Skeletal muscle cell (primary cell): ENCODE measurements at regions not wholly inside any gene's neighbourhood (a gene's known extent, or its start where the extent isn't known, plus 50 kb on each side); places are given as distances from the start of the nearest gene placed in this dataset.

ENCODE experiments used
- DNase-seq: peaks from one replicate; pipeline ENCODE4 v3.0.0-alpha.2; 2010; ENCODE audit warnings: low read depth
- H3K4me3 ChIP-seq: 2 replicates; pipeline ENCODE4 v1.5.1; 2011; ENCODE audit warnings: low read depth, mild to moderate bottlenecking, control low read depth, low read length, moderate library complexity

GRCh38 chr16:74101379-74102137, 195.1 kb upstream of the PSMD7 start:
- H3K4me3 ChIP-seq, result no peak overlapping the region
- DNase-seq, result no peak

DNA sequence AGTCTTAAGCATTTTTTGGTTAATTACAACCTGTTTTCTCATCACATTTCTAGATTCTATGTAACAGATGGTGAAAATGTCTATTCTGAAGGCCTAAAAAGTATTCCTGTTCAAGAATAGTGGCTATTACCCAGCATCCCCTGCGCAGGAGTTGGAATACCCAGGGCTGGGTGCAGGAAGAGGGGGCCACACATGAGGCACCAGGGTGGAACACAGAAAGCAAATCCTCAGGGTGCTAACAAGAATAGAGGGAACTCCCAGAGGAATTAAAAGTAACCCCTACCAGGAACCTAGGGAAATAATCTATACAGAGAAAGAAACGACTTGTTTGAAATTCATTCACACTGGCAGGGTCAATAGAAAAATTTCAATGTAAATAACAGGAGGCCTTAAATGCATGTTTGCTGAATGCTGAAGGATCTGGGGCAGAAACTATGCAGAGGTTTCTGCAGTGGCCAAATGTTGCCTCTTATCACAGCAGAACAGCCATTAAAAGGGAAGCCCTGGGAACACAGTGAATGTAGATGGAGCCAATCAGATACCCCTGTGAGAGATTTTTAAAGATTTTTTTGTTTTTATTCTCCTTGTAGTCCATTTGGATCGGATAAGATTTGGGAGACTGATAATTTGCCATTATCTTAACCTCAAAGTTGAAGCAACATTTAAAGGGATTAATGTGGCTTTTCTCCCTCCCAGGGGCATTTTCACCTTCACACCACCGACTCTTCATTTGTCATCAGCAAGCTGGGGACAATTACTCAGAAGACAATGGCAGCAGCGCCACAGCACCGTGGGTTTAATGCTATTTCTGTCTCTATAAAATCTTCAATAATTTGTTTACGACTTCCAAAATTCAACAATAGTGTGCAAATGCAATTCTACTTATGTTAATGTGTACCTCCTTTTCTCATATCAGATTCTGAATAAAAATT, 196.0 kb upstream of the PSMD7 start:
- DNase-seq, result no peak
- no peak overlapping the region for H3K4me3 ChIP-seq

- no peak overlapping the region for H3K4me3 ChIP-seq
- DNase-seq, result no peak
These were observed 197.1 kb upstream of the PSMD7 start for GRCh38 chr16:74099530-74099929.

DNA sequence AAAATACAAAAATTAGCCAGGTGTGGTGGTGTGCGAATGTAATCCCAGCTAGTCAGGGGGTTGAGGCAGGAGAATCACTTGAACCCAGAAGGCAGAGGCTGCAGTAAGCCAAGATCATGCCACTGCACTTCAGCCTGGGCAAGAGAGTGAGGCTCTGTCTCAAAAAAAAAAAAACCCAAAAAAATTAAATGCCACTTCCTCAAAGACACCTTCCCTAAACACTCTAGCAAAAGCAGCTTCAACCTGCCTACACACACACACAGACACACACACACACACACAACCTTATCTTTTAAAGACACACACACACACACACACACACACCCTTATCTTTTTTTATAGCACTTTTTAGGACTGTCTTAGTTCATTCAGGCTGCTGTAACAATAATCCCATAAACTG, 201.7 kb upstream of the PSMD7 start:
- DNase-seq, result no peak
- no peak overlapping the region for H3K4me3 ChIP-seq

GRCh38 chr16:74094514-74094913, 202.1 kb upstream of the PSMD7 start:
- DNase-seq, result no peak
- H3K4me3 ChIP-seq, result no peak overlapping the region

DNA sequence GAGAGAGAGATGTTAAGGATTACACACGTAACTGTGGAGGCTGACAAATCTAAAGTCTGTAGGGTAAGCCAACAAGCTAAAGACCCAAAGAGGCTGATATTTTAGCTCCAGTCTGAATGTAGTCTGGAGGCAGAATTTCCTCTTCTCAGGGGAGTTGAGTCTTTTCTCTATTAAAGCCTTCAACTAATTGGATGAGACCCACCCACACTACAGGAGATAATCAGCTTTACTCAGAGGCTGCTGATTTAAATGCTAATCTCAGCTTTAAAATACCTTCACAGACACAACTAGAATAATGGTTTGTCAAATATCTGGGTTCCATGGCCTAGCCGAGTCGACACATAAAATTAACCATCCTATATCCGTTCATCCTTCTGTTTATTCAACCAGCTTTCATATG, 204.3 kb upstream of the PSMD7 start:
- H3K4me3 ChIP-seq, result no peak overlapping the region
- no peak for DNase-seq

GRCh38 chr16:74090871-74091270, 205.7 kb upstream of the PSMD7 start:
- no peak overlapping the region for H3K4me3 ChIP-seq
- no peak for DNase-seq

DNA sequence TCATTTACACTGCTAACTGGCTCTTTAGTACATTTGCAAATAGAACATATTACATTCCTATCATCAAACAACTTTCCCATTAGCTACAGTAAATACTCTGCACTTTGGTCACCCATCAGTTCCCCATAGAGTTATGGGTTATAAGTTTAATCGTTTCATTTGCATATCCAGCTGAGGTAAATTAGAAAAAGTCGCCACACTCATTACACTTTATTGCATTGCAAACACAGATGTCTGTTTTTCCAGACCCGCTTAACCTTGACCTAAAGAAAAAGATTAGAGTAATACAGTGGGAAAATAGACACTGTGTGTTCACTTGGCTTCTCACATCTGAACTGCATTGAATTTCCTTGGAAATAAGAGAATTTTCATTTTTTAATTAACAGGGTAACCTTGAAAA, 213.1 kb upstream of the PSMD7 start:
- no peak overlapping the region for H3K4me3 ChIP-seq
- no peak for DNase-seq

- H3K4me3 ChIP-seq, result no peak overlapping the region
- no peak for DNase-seq
These were observed 216.3 kb upstream of the PSMD7 start for GRCh38 chr16:74080311-74080710.

- H3K4me3 ChIP-seq, result no peak overlapping the region
- no peak for DNase-seq
These were observed 217.4 kb upstream of the PSMD7 start for GRCh38 chr16:74079232-74079586.

GRCh38 chr16:74078511-74079231, 217.9 kb upstream of the PSMD7 start:
- no peak for DNase-seq
- no peak overlapping the region for H3K4me3 ChIP-seq

GRCh38 chr16:74076568-74076967, 220.0 kb upstream of the PSMD7 start:
- DNase-seq, result no peak
- H3K4me3 ChIP-seq, result no peak overlapping the region

DNA sequence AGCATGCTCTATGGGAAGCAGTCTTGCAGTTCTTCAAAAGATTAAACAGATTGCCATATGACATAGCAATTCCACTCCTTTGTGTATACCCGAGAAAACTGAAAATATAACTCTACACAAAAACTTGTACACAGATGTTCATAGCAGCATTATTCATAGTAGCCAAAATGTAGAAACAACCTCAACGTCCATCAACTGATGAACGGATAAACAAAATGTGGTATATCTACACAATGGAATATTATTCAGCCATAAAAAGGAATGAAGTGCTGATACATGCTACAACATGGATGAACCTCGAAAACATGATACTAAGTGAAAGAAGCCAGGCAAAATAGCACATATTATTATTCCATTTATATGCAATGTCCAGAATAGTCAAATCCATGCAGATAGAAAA, 221.2 kb upstream of the PSMD7 start:
- H3K4me3 ChIP-seq, result no peak overlapping the region
- DNase-seq, result no peak

DNA sequence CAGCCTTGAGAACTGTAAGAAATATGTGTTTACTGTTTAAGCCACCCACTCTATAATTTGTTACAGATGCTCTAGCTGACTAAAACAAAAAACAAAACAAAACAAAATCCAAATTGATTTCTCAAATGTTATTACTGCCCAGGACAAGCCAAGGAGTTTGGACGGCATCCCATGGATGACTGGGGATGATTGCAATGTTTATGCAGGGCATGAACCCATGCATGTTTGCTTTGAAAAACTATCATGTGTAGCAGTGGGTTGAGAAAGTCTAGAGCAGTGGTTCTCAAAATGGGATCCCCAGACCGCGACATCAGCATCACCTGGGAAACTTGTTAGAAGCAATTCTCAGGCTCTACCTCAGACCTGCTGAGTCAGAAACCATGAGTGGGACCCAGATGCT, 223.2 kb upstream of the PSMD7 start:
- DNase-seq, result no peak
- H3K4me3 ChIP-seq, result no peak overlapping the region

DNA sequence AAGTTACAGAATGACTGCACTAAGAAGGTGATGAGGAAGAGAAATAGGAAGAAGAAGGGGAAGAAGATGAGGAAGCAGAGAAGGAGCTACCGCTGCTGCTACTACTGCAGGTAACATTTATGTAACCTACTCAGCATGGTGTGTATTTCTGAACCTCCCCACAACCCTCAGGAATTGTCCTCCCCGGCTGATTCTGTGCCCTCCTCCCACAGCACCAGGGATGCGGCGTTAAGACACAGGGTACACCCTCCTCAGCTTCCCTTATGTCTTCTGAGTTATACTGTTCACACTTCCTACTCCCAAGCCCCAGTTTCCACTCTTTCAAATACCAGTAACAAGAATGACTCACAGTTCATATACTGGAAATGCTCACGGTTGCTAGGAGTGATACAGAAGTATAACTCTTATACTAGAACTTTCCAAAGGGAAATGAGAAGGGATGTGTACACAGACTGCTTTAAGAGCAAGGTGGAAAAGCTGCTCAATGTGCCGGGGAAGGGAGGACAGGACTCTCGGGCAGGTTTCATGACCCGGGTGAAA, 224.5 kb upstream of the PSMD7 start:
- no peak overlapping the region for H3K4me3 ChIP-seq
- DNase-seq, result no peak

DNA sequence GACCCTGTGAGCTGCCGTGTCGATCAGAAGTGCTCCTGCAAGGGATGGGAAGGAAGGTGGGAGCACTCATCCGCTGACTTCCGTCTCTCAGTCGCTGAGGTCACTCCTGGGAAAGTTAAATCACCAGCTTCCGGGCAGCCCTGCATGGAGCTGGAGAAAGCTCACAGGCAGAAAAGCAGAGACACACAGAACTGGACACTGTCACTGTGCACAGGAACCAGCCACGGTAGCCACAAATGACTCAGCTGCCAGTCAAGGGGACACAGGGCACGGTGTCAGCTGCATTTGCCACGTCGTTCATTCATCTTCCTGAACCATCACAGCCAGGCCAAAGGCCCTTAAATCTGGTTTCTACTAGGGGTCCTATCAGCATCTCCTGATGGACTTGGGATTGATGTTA, 226.4 kb upstream of the PSMD7 start:
- DNase-seq, result no peak
- H3K4me3 ChIP-seq, result no peak overlapping the region

GRCh38 chr16:74064120-74064735, 232.4 kb upstream of the PSMD7 start:
- no peak overlapping the region for H3K4me3 ChIP-seq
- no peak for DNase-seq

- DNase-seq, result no peak
- no peak overlapping the region for H3K4me3 ChIP-seq
These were observed 242.8 kb upstream of the PSMD7 start for GRCh38 chr16:74053826-74054225.

DNA sequence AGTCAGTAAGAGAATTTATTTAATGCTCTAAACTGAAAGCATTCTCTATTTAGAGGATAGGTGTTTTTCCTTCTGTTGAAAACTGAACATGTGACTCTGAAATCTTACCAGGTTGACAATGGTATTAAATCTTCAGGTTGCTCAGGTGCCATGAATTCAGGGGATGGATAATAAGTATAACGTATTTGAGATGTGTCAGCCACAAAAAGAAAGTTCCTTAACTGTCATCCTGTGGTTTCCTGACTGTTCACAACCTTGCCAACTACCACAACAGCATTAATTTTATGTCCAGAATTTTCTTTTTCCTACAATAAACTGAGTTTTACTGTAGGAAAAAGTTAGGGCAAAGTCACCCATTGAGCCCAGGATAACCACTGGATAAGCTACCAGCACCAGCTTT, 243.3 kb upstream of the PSMD7 start:
- DNase-seq, result no peak
- H3K4me3 ChIP-seq, result no peak overlapping the region

DNA sequence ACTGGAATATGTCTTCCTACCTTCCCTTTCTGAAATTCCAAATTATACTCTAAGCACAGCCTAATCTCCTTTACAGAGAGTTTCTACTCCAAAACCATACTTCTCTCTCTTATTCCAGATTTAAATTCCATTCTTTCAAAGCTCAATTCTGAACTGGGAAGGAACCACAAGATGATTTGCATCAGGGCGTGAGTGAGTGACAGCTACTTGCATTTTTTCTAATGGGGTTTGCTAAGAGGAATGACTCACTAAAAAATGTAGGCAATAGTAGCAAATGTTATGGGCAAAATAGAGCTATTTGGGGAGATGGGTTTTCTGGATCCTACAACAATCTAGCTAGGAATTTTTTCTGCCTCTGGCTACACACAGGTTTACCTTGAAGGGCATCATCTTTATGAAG, 244.6 kb upstream of the PSMD7 start:
- H3K4me3 ChIP-seq, result no peak overlapping the region
- no peak for DNase-seq
